NCI-H1417 (cell line): ENCODE measurements at regions not wholly inside any gene's neighbourhood (a gene's known extent, or its start where the extent isn't known, plus 50 kb on each side); places are given as distances from the start of the nearest gene placed in this dataset.

ENCODE experiments used
- DNase-seq, 3 experiments: peaks; one replicate each; lab custom pipeline; 2025; lab: John Stamatoyannopoulos, UW

DNA sequence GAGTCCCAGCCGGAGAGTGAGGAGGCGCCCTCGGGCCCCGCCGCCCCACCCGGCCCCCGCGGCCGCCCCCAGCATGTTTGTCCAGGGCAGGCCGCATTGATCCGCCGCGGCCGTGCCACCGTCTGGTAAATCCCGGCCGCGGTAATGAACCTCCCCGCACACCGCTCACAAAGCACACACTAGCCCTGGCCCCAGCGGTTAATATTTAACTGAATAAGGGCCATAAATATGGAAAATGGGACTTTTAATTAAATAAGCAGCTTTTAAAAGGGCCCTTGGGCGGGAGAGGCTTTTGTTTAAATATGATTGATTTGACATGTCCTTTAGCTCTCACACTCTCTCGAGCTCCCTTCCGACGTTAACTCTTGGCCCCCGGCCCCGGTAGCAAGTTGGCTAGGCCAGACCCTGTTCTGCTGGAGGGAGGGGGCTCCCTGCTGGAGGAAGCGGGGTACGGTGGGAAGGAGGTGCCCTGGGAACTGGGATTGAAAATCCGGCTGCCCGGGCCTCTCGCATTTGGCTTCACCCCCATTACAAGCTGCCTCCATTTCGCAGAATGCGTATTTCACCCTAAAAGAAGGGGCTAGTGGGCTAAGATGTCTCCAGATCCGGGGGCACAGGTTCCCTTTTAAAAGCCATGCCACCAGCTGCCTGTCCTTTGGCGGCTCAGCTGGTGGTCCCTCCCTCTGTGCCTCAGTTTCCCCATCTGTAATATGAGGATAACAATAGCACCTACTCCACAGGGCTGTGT, 199.8 kb downstream of the RBM19 start:
- DNase-seq, result peak in 2 of 3 experiments; percentile 42 to 66

DNA sequence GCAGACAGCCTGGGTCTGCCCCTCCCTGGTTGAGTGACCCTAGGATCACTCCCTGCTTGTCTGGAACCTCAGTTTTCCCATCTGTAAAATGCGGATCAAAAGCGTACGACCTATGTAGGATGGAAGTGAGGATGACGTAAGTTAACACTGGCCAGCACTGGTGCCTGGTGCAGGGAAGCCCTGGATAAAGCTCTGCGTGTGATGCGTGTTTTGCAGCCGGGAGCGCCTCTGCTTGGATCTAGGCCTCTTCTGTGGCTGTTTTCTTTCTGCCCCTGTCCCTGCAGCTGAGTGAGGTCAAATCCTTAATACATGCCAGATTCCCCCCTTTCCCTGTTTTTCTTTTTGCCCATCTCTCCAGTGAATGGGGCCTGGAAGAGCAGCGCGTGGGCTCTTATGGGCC, 201.5 kb downstream of the RBM19 start:
- no peak for DNase-seq

- no peak for DNase-seq
Measured at GRCh38 chr12:113762882-113763816, 203.0 kb downstream of the RBM19 start.

- peak in 2 of 3 experiments; percentile 42 to 79 for DNase-seq
Measured at GRCh38 chr12:113762155-113762881, 203.8 kb downstream of the RBM19 start.

DNA sequence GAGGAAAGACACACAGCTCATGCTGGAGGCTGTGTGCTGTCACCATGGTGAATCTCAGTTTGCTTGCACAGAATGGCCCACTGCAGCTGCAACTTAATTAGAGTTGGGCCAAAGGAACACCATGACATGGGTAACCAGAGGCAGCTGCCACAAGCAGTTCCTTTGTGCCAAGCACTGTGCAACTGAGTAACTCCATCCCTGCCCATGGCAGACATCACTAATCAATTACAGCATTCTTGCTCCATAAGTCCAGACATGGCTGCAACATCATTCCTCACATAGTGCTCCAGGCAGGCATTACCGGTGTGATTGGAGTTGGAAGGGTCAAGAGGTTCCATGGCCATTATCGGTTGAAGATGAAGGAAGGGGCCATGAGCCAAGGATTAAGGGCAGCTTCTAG, 207.0 kb downstream of the RBM19 start:
- DNase-seq, result no peak

GRCh38 chr12:113758165-113758924, 207.8 kb downstream of the RBM19 start:
- no peak for DNase-seq

- DNase-seq, result peak; percentile 28 to 78 (median 67)
Measured at GRCh38 chr12:113757221-113758002, 208.7 kb downstream of the RBM19 start.

GRCh38 chr12:113756609-113757008, 209.5 kb downstream of the RBM19 start:
- no peak for DNase-seq

- no peak for DNase-seq
Measured at GRCh38 chr12:113755098-113755497, 211.0 kb downstream of the RBM19 start.

GRCh38 chr12:113751513-113751912, 214.6 kb downstream of the RBM19 start:
- no peak for DNase-seq

DNA sequence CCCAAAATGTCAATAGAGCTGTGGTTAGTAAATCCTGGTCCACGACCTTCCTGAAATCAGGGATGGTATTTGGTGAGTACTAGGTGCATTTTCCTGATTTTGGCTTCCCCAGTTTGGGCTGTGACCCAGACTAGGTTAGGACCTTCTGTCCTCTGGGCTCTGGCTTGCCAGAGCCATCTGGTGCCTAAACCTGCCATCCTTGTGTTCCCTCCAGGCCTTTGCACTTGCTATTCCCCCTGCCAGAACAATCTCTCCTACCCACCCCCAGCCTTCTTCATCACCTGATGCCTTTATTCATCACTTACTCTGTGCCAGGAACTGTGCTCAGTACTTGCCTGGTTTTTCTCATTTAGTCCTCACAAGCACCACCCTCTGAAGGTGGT, 216.7 kb downstream of the RBM19 start:
- DNase-seq, result no peak

DNA sequence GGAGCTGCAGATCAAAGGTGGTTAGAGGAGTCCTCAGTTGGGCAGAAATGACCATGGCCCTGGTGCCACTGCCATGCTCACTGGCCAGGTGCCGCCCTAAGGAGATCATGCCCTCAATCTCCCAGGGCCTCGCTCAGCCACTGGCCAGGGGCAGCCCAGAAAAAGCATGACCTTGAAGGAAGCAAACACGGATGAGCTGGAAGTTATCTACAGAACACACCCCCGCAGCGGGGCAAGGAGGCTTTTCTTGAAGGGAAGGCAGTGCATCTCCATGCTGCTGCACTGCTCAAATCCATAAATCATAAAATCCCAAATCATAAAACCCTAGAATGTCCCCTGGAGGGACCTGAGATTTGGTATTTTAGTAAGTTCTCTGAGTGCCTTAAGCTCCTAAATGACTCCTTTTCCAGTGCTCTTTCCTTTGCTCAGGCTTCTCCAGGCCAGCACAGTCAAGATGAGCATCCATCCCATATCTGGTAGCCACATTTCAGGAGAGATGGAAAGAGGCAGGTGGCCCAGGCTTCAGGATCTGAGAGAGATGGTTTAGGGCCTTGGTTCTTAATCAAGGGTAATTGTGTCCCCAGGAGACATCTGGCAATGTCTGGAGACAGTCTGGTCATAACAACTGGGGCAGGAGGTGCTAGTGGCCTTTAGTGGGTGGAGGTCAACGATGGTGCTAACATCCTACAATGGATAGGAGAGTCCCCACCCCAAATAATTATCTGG, 217.3 kb downstream of the RBM19 start:
- no peak for DNase-seq

DNA sequence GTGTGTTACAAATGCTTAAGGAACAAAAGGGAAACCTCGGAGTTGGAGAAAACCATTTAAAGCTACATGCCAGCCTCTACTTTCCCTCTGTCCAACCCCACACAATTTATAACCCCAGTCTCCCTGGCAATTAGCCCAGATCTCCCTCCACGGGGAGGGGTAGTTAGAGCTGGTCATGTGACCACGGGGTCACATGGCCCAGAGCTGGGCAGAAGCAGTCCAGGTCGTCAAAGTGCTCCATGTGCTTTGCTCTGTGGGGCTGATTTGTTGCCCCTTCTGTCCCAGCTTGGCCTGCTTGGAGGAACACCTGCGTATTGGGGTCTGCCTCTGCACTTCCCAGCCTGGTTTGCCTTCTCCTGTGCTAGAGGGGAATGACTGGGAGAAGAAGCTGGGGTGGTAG, 219.1 kb downstream of the RBM19 start:
- DNase-seq, result peak; percentile 45 to 76 (median 62)

GRCh38 chr12:113744802-113745395, 221.2 kb downstream of the RBM19 start:
- DNase-seq, result no peak

DNA sequence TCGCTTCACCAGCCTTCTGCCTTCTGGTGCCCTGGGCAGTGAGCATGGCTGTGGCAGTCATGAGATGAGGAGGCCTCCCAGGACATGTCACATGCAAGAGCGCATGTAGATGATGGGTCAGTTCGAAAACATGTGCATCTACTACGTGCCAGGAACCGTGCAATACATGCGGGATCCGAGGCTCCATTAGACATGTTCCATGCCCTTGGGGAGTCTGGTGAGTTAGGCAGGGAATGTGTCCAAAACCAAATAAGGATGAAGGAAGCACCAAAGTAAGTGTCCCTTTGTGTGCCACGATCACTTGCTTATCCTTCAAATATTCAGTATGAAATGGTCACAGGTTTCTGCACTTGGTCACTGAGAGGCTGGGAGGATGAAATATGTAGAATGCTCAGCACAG, 223.3 kb downstream of the RBM19 start:
- DNase-seq, result no peak

DNA sequence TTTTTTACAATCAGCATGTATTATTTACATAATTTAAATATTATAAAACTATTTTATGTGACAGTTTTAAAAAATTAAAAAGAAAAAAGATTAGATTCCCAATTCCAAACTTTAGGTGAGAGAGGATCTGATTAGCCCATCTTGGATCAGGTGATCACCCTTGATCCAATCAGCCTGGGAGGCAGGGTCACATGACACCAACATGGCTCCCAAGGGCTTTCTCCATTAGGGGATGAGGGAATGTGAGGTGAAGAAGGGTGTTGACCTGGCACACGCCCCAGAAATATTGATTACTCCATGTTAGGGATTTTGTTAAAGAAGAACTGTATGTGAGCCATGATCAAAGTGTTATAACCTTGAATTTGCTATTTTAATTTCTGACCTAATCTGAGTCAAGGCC, 225.4 kb downstream of the RBM19 start:
- DNase-seq, result no peak

DNA sequence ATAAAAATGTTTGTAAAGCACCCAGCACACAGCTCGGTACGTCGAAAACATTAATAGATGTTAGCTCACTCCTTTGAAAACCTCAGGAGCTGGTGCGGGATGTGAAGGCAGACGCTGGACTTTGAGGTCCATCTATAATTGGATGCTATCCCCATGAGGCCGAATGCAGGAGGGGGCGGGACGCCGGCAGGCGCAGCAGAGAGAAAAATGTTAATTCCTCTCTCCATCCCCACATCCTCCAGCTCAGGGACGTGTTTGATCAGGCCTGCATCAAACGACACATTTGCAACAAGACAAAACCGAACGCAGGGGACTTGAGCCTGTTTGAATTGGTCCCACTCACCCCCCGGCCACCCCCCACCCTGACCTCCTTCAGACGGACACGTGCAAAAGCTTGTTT, 231.0 kb downstream of the RBM19 start:
- DNase-seq, result peak in 1 of 3 experiments; percentile 49

GRCh38 chr12:113734503-113734902, 231.6 kb downstream of the RBM19 start:
- DNase-seq, result no peak

- DNase-seq, result no peak
Measured at GRCh38 chr12:113732916-113733315, 233.2 kb downstream of the RBM19 start.

DNA sequence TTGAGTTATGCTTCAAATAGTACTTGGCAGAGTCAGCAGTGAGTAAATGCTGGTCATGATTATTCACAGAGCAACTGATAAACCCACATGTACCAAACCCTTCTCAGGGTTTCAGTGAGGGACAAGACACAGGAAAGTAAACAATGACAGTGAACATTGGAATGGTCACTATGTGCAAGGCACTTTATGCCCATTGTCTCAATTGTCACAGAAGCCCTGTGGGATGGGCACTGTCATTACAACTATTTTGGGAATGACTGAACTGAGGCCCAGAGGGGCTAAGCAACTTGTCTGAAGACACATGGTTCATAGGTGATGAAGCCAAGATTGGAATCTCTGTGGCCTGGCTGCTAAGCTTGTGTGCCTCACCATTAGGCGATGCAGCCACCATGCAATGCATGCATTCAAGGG, 238.5 kb downstream of the RBM19 start:
- DNase-seq, result no peak
